ENCODE measurements at regions not wholly inside any gene's neighbourhood (a gene's known extent, or its start where the extent isn't known, plus 50 kb on each side); places are given as distances from the start of the nearest gene placed in this dataset.

DNA sequence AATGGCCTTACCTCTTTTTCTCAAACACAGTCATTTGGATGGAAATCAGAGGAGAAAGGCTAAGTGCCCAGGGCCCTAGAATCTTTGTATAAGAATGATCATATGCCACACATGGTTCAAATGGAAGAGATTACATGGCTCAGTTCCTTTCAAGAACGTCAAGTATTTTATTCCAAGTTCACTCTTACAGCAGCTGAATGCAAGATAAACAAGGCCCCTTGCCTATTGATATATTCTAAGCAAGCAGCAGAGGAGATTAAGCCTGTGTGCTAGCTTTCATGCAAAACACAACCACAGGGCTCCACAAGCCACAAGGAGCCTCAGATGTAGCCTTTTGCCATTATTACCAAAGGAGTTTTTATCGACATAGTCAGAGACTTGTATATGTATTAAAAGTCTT lies 55.3 kb upstream of the SLCO6A1 start:
- intact Hi-C loops (cut with micrococcal nuclease; ENCODE audit: unreplicated experiment), result no loop called here
- DNase-seq (ENCODE audit: low spot score), result peak; percentile 27

DNA sequence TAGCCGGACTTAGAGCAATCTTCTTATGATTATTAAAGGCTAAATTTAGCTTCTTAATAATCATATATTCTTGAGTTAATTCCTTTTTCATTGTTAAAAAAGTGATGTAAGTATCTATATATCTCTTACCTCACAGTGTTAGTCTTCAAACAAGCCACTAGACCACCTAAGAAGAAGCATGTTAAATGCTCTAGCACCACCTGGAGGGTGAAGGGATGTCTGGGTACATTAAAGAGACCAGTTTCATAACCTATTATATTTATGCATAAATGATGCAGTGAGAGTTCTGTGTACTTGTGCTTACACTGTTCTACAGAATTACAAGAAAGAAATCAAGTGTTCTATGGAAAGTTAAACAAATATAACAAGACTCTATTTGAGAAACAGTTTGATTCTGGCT lies 55.9 kb upstream of the SLCO6A1 start:
- CTCF ChIA-PET, result no interaction called here
- TF ChIP-seq, protein P1, sequence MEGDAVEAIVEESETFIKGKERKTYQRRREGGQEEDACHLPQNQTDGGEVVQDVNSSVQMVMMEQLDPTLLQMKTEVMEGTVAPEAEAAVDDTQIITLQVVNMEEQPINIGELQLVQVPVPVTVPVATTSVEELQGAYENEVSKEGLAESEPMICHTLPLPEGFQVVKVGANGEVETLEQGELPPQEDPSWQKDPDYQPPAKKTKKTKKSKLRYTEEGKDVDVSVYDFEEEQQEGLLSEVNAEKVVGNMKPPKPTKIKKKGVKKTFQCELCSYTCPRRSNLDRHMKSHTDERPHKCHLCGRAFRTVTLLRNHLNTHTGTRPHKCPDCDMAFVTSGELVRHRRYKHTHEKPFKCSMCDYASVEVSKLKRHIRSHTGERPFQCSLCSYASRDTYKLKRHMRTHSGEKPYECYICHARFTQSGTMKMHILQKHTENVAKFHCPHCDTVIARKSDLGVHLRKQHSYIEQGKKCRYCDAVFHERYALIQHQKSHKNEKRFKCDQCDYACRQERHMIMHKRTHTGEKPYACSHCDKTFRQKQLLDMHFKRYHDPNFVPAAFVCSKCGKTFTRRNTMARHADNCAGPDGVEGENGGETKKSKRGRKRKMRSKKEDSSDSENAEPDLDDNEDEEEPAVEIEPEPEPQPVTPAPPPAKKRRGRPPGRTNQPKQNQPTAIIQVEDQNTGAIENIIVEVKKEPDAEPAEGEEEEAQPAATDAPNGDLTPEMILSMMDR (conservative IDR thresholded peaks at IDR 0.05; ENCODE audit: low read depth, low read length), result peak; percentile 35; the same call in 1 of the 2 replicates
- no peak for TF ChIP-seq EZH2 (IDR thresholded peaks at IDR 0.05; ENCODE audit: borderline replicate concordance, low read depth, low read length, poor library complexity, severe bottlenecking)
- POLR2A ChIA-PET (ENCODE audit: low non-redundant PET), result no interaction called here

More for the DNA sequence above, 55.3 kb upstream of the SLCO6A1 start:
- no peaks in the 10 kb centered on the region for H3K4me1 ChIP-seq (ENCODE audit: insufficient read depth, low read length, poor library complexity, severe bottlenecking)
- POLR2A ChIA-PET (ENCODE audit: low non-redundant PET), result no interaction called here
- TF ChIP-seq, protein P1 (conservative IDR thresholded peaks at IDR 0.05; ENCODE audit: low read depth, low read length), result no peak
- no peak for TF ChIP-seq EZH2 (IDR thresholded peaks at IDR 0.05; ENCODE audit: borderline replicate concordance, low read depth, low read length, poor library complexity, severe bottlenecking)
- BruUV-seq (replicated peaks), result no TSS peak
- H3K27me3 ChIP-seq (replicated peaks; ENCODE audit: insufficient read depth, low read depth, low read length, poor library complexity), result no peaks in the 10 kb centered on the region
- no peak overlapping the region for H3K27ac ChIP-seq (ENCODE audit: low read depth, low read length, poor library complexity, severe bottlenecking)
- H3K9me3 ChIP-seq (ENCODE audit: low read depth, low read length, poor library complexity, severe bottlenecking), result no peaks in the 10 kb centered on the region
- H3K36me3 ChIP-seq (ENCODE audit: insufficient read depth, low read length, poor library complexity, severe bottlenecking), result no peaks in the 10 kb centered on the region
- H3K4me3 ChIP-seq (ENCODE audit: low read depth, low read length, poor library complexity, severe bottlenecking), result no peak overlapping the region
- CTCF ChIA-PET, result no interaction called here

DNA sequence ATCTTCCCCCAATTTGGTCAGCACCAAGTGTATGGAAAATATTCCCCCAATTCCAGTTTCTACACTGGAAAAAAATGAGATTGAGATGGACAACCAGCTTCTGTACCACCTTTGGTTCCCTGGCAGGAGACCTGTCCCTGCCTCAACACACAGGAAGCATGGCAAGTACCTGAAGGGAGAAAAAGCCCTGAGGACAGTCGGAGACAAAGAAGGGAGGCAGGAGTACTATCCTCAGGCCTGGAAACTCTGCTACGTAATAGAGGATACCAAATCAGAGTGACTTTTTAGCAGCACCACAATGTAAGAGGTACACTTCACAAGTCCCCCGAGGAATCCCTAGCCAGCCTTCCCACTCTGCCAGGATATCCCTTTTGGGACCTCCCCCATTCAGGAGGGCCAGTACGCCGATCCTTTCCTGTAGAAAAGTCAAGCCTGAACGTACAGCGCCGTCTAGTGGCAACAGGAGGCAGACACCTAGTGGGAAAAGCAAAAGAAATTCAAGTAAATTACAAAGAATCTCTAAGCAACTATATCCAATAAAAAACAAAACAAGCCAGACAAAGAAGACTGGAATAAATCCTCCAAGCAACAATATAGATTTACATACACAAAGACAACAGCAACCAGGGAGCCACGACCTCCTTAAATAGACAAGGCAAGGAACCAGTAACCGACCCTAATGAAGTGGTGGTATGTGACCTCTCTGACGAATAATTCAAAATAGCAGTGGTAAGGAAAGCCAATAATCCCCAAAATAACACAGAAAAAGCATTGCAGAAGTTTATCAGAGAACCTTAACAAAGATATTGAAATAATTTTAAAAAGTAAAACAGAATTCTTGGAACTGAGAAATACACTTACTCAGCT lies 63.3 kb upstream of the SLCO6A1 start:
- ChIA-PET CTCF (no interaction called here), POLR2A (ENCODE audit: low non-redundant PET) (no interaction called here)
- H3K36me3 ChIP-seq (ENCODE audit: insufficient read depth, low read length, poor library complexity, severe bottlenecking), result no peaks in the 10 kb centered on the region
- no peak overlapping the region for H3K4me3 ChIP-seq (ENCODE audit: low read depth, low read length, poor library complexity, severe bottlenecking)
- BruUV-seq (replicated peaks), result no TSS peak
- H3K9me3 ChIP-seq (ENCODE audit: low read depth, low read length, poor library complexity, severe bottlenecking), result no peaks in the 10 kb centered on the region
- peak; percentile 72 for DNase-seq (ENCODE audit: low spot score)
- no peak for TF ChIP-seq EZH2 (IDR thresholded peaks at IDR 0.05; ENCODE audit: borderline replicate concordance, low read depth, low read length, poor library complexity, severe bottlenecking)
- TF ChIP-seq, protein P1 (conservative IDR thresholded peaks at IDR 0.05; ENCODE audit: low read depth, low read length), result peak; percentile 94
- H3K27me3 ChIP-seq (replicated peaks; ENCODE audit: insufficient read depth, low read depth, low read length, poor library complexity), result no peaks in the 10 kb centered on the region
- no peaks in the 10 kb centered on the region for H3K4me1 ChIP-seq (ENCODE audit: insufficient read depth, low read length, poor library complexity, severe bottlenecking)
- intact Hi-C loops (cut with micrococcal nuclease; ENCODE audit: unreplicated experiment), result no loop called here
- no peak overlapping the region for H3K27ac ChIP-seq (ENCODE audit: low read depth, low read length, poor library complexity, severe bottlenecking)

More for the DNA sequence above, 55.9 kb upstream of the SLCO6A1 start:
- DNase-seq (ENCODE audit: low spot score), result peak; percentile 7
- Histone ChIP-seq H3K27ac (ENCODE audit: low read depth, low read length, poor library complexity, severe bottlenecking) (no peak overlapping the region), H3K27me3 (replicated peaks; ENCODE audit: insufficient read depth, low read depth, low read length, poor library complexity) (no peaks in the 10 kb centered on the region), H3K36me3 (ENCODE audit: insufficient read depth, low read length, poor library complexity, severe bottlenecking) (no peaks in the 10 kb centered on the region), H3K9me3 (ENCODE audit: low read depth, low read length, poor library complexity, severe bottlenecking) (no peaks in the 10 kb centered on the region), H3K4me3 (ENCODE audit: low read depth, low read length, poor library complexity, severe bottlenecking) (no peak overlapping the region), H3K4me1 (ENCODE audit: insufficient read depth, low read length, poor library complexity, severe bottlenecking) (no peaks in the 10 kb centered on the region)
- intact Hi-C loops (cut with micrococcal nuclease; ENCODE audit: unreplicated experiment), result no loop called here
- BruUV-seq (replicated peaks), result no TSS peak

Measured in A673 (cell line).